Fibroblast of skin of left biceps (primary cell): ENCODE measurements at regions not wholly inside any gene's neighbourhood (a gene's known extent, or its start where the extent isn't known, plus 50 kb on each side); places are given as distances from the start of the nearest gene placed in this dataset.

Experiments used
- DNase-seq, 2 experiments: peaks; one replicate each; pipeline ENCODE4 v3.0.0-alpha.2; 2013; ENCODE audit warnings: low read depth in 2 of 2

DNA sequence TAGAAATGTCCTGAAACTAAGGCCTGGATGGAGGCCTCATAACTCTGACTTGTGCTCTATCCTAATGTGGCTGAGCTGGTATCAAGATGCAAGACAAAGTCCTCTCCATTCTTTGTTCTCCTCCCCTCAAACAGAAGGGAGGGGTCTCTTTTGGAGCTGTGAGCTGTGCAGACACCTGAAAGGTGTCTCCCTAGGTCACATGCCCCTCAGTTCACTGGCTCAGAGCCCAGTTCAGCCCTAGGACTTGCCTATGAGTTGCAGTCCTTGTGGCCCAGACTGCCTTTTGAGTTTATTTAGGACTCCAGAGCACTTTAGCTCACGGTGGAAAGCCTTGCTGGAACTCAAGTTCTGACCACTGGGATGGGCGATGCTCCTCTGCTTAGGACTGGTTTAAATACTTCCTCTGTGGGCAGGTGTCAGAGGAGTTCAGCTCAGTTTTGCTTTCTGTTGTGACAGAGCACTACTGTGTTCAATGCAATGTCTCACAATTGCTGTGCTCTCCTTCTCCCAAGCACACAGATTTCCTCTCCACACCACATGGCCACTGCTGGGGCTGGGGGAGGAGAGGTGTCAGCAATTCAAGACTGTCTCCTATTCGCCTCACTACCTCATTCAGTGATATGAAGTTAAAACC is 84.8 kb upstream of the ZNF827 start:
- no peak for DNase-seq

DNA sequence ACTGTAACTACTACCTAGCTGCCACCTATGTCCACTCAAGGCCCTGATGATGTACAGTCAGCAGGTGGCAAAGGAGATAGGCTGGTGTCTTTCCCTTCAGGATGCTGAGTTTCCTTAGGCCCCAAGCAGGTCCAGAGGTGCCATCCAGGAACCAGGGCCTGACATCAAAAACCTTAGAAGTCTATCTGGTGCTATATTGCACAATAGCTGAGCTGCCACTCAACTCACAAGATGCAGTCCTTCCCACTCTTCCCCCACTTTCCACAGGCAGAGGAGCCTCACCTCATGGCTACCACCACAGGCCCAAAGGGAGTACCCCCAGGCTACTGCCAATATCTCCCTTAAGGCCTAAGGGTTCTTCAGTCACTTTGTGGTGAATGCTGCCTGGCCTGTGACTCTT is 83.9 kb upstream of the ZNF827 start:
- DNase-seq: no peak

GRCh38 chr4:146018247-146018646 is 79.6 kb upstream of the ZNF827 start:
- DNase-seq: no peak

- no peak for DNase-seq
Measured at GRCh38 chr4:146004730-146005129, 66.1 kb upstream of the ZNF827 start.

GRCh38 chr4:145988628-145989027 is 50.0 kb upstream of the ZNF827 start:
- DNase-seq: no peak
